ENCODE measurements at regions not wholly inside any gene's neighbourhood (a gene's known extent, or its start where the extent isn't known, plus 50 kb on each side); places are given as distances from the start of the nearest gene placed in this dataset.

GRCh38 chr11:119978696-119979095 is 159.2 kb downstream of the TRIM29 start (continued):
- no peak for TF ChIP-seq CBFB (IDR thresholded peaks at IDR 0.05; ENCODE audit: low read depth)
- no peak for TF ChIP-seq SMC3 (IDR thresholded peaks at IDR 0.05; ENCODE audit: borderline replicate concordance, low read length)
- no peak for TF ChIP-seq RUNX3 (IDR thresholded peaks at IDR 0.05; ENCODE audit: low read length)
- TF ChIP-seq SMAD5 (IDR thresholded peaks at IDR 0.05; ENCODE audit: low read depth) = no peak
- TF ChIP-seq ZSCAN29 (IDR thresholded peaks at IDR 0.05) = no peak
- TF ChIP-seq EED (IDR thresholded peaks at IDR 0.05; ENCODE audit: low read depth) = no peak

- ChIA-PET POLR2A (interaction anchor here (0.5 kb wide), 1 partner anchor 368 kb away, joined by 7 read pairs; no protein-coding TSS in a partner anchor), RAD21 (ENCODE audit: unreplicated experiment) (no interaction called here), CTCF (no interaction called here), SMC1A (ENCODE audit: uncharacterized antibody, unreplicated experiment) (no interaction called here)
- Histone ChIP-seq H2AFZ (ENCODE audit: control insufficient read depth, low read depth, low read length) (no peak overlapping the region), H4K20me1 (ENCODE audit: control insufficient read depth, insufficient read depth) (no peaks in the 10 kb centered on the region), H3K4me1 (ENCODE audit: control insufficient read depth, insufficient read depth, low read length) (no peaks in the 10 kb centered on the region), H3K36me3 (ENCODE audit: control insufficient read depth in 2 of 2, insufficient read depth in 2 of 2, low read length in 1 of 2) (no peaks in the 10 kb centered on the region), H3K9me3 (replicated peaks; ENCODE audit: control insufficient read depth, insufficient read depth, low read length) (no peaks in the 10 kb centered on the region), H3K4me3 (no peak overlapping the region), H3K79me2 (ENCODE audit: control insufficient read depth, insufficient read depth, low read length) (no peaks in the 10 kb centered on the region), H3K27me3 (replicated peaks in 1 of 2; ENCODE audit: control insufficient read depth in 2 of 2, insufficient read depth in 2 of 2, low read length in 1 of 2) (peaks cover 5% of the 10 kb centered on the region in 2 experiments; a peak in 3 of 4 replicates), H3K27ac (ENCODE audit: control insufficient read depth, insufficient read depth) (no peak overlapping the region), H3K4me2 (ENCODE audit: control insufficient read depth, insufficient read depth) (no peak overlapping the region), H3K9ac (ENCODE audit: control insufficient read depth, insufficient read depth, low read length) (no peak overlapping the region)
- WGBS (ENCODE audit: insufficient coverage, insufficient replicate concordance, low lambda C conversion rate, missing lambda C conversion rate) = 31% methylated on average over 12 of the region's 12 CpGs
- intact Hi-C loops (cut with micrococcal nuclease; ENCODE audit: unreplicated experiment) = no loop called here
- TF ChIP-seq SIN3A (IDR thresholded peaks at IDR 0.05; ENCODE audit: low read depth, low read length) (no peak), ZBTB33 (IDR thresholded peaks at IDR 0.05) (no peak), ZBTB40 (IDR thresholded peaks at IDR 0.05; ENCODE audit: borderline replicate concordance) (no peak), NFXL1 (IDR thresholded peaks at IDR 0.05; ENCODE audit: borderline replicate concordance) (no peak), KLF5 (IDR thresholded peaks at IDR 0.05; ENCODE audit: partially characterized antibody) (no peak), BCL11A (IDR thresholded peaks at IDR 0.05; ENCODE audit: low read depth, low read length) (no peak), MTA2 (IDR thresholded peaks at IDR 0.05; ENCODE audit: low read depth) (no peak), CTCF (IDR thresholded peaks at IDR 0.05 in 2 of 3, conservative IDR thresholded peaks at IDR 0.05 in 1 of 3; ENCODE audit: control insufficient read depth in 2 of 3, extremely low read depth in 1 of 3, insufficient read depth in 1 of 3, low read depth in 3 of 3, low read length in 3 of 3) (no peak), ZNF622 (IDR thresholded peaks at IDR 0.05) (no peak), CBX3 (IDR thresholded peaks at IDR 0.05; ENCODE audit: borderline replicate concordance, low read depth) (no peak)
- in situ Hi-C loops (cut with MboI) = no loop called here
- DNase-seq (ENCODE audit: low read depth, low spot score) = no peak
- FAIRE-seq = no peak
- no peak for ATAC-seq
- BruUV-seq (replicated peaks) = no TSS peak
These were observed 160.0 kb downstream of the TRIM29 start for GRCh38 chr11:119977881-119978280.
